ENCODE measurements at regions not wholly inside any gene's neighbourhood (a gene's known extent, or its start where the extent isn't known, plus 50 kb on each side); places are given as distances from the start of the nearest gene placed in this dataset.

- no peak for ATAC-seq
- no peak for DNase-seq
- Histone ChIP-seq H3K9me3 (no peaks in the 10 kb centered on the region), H3K4me3 (no peak overlapping the region), H3K27ac (no peak overlapping the region), H3K27me3 (ENCODE audit: low read depth) (no peaks in the 10 kb centered on the region), H3K4me1 (no peaks in the 10 kb centered on the region), H3K36me3 (no peaks in the 10 kb centered on the region)
- intact Hi-C loops (cut with DNase I): no loop called here
- TF ChIP-seq CTCF (IDR thresholded peaks at IDR 0.05): no peak
These were observed 527.1 kb upstream of the MARCKS start for GRCh38 chr6:113329942-113330635.

GRCh38 chr6:113330636-113330946 lies 526.6 kb upstream of the MARCKS start:
- intact Hi-C loops (cut with DNase I): no loop called here
- ATAC-seq (no peak), DNase-seq (no peak)
- Histone ChIP-seq H3K4me3 (no peak overlapping the region), H3K27ac (no peak overlapping the region), H3K36me3 (no peaks in the 10 kb centered on the region), H3K9me3 (no peaks in the 10 kb centered on the region), H3K27me3 (ENCODE audit: low read depth) (no peaks in the 10 kb centered on the region), H3K4me1 (no peaks in the 10 kb centered on the region)
- no peak for TF ChIP-seq CTCF (IDR thresholded peaks at IDR 0.05)

GRCh38 chr6:113331021-113331420 lies 526.1 kb upstream of the MARCKS start:
- intact Hi-C loops (cut with DNase I): no loop called here
- no peaks in the 10 kb centered on the region for H3K9me3 ChIP-seq
- no peaks in the 10 kb centered on the region for H3K4me1 ChIP-seq
- ATAC-seq: no peak
- no peak overlapping the region for H3K4me3 ChIP-seq
- no peaks in the 10 kb centered on the region for H3K27me3 ChIP-seq (ENCODE audit: low read depth)
- TF ChIP-seq CTCF (IDR thresholded peaks at IDR 0.05): no peak
- DNase-seq: no peak
- no peaks in the 10 kb centered on the region for H3K36me3 ChIP-seq
- no peak overlapping the region for H3K27ac ChIP-seq

- intact Hi-C loops (cut with DNase I): no loop called here
- no peak for TF ChIP-seq CTCF (IDR thresholded peaks at IDR 0.05)
- H3K4me1 ChIP-seq: no peaks in the 10 kb centered on the region
- no peaks in the 10 kb centered on the region for H3K9me3 ChIP-seq
- no peaks in the 10 kb centered on the region for H3K27me3 ChIP-seq (ENCODE audit: low read depth)
- no peaks in the 10 kb centered on the region for H3K36me3 ChIP-seq
- DNase-seq (no peak), ATAC-seq (no peak)
- no peak overlapping the region for H3K4me3 ChIP-seq
- no peak overlapping the region for H3K27ac ChIP-seq
These were observed 518.5 kb upstream of the MARCKS start for GRCh38 chr6:113338644-113339043.

- no peak overlapping the region for H3K4me3 ChIP-seq
- ATAC-seq: no peak
- no peaks in the 10 kb centered on the region for H3K9me3 ChIP-seq
- H3K27ac ChIP-seq: no peak overlapping the region
- intact Hi-C loops (cut with DNase I): no loop called here
- H3K36me3 ChIP-seq: no peaks in the 10 kb centered on the region
- no peak for TF ChIP-seq CTCF (IDR thresholded peaks at IDR 0.05)
- H3K27me3 ChIP-seq (ENCODE audit: low read depth): no peaks in the 10 kb centered on the region
- no peak for DNase-seq
- H3K4me1 ChIP-seq: no peaks in the 10 kb centered on the region
These were observed 517.9 kb upstream of the MARCKS start for GRCh38 chr6:113339209-113339608.

- intact Hi-C loops (cut with DNase I): no loop called here
- Histone ChIP-seq H3K4me3 (no peak overlapping the region), H3K36me3 (no peaks in the 10 kb centered on the region), H3K27me3 (ENCODE audit: low read depth) (no peaks in the 10 kb centered on the region), H3K9me3 (no peaks in the 10 kb centered on the region), H3K4me1 (no peaks in the 10 kb centered on the region), H3K27ac (no peak overlapping the region)
- no peak for TF ChIP-seq CTCF (IDR thresholded peaks at IDR 0.05)
- no peak for DNase-seq
- no peak for ATAC-seq
These were observed 516.8 kb upstream of the MARCKS start for GRCh38 chr6:113340371-113340770.
